H1 (cell line): ENCODE measurements at regions not wholly inside any gene's neighbourhood (a gene's known extent, or its start where the extent isn't known, plus 50 kb on each side); places are given as distances from the start of the nearest gene placed in this dataset.

Source experiments
- CTCF ChIA-PET: fragments of 300-600 bp; sonication (Branson Sonifier 250); formaldehyde crosslinking; loops from one replicate; lab custom pipeline; 2021; ENCODE audit not compliant: partially characterized antibody; lab: Charles Lee
- POLR2A ChIA-PET: fragments of 300-600 bp; sonication (Branson Sonifier 250); formaldehyde crosslinking; loops from one replicate; lab custom pipeline; 2021; ENCODE audit warnings: inconsistent platforms; ENCODE audit not compliant: partially characterized antibody; lab: Charles Lee
- DNase-seq, 2 experiments: peaks; one replicate each; pipeline versions ENCODE4 v3.0.0 to v3.0.0-alpha.2; 2010 to 2022; ENCODE audit warnings: low spot score in 2 of 2, low read depth in 1 of 2, mixed read lengths in 1 of 2
- FAIRE-seq: peaks from 2 replicates; lab custom pipeline; 2011; peaks lifted over from hg19 to GRCh38; lab: Jason Lieb, UNC
- H2AFZ ChIP-seq: 2 replicates; pipeline ENCODE4 v1.8.1; 2012; ENCODE audit warnings: low read length, inconsistent platforms
- H2AK5ac ChIP-seq: 2 replicates; pipeline ENCODE4 v1.6.1; 2013; ENCODE audit warnings: low read depth, low read length
- H2BK120ac ChIP-seq: replicated peaks from 2 replicates; pipeline ENCODE3; 2013; ENCODE audit warnings: low read depth, low read length, inconsistent platforms
- H2BK12ac ChIP-seq: 2 replicates; pipeline ENCODE4 v1.6.1; 2013; ENCODE audit warnings: low read depth, low read length
- H2BK15ac ChIP-seq: 2 replicates; pipeline ENCODE4 v1.6.1; 2013; ENCODE audit warnings: low read length
- H2BK20ac ChIP-seq: 2 replicates; pipeline ENCODE4 v1.6.1; 2013; ENCODE audit warnings: low read length
- H2BK5ac ChIP-seq: 2 replicates; pipeline ENCODE4 v1.6.1; 2013; ENCODE audit warnings: low read depth, low read length
- H3K14ac ChIP-seq: 2 replicates; pipeline ENCODE4 v1.6.1; 2013; ENCODE audit warnings: inconsistent platforms; ENCODE audit not compliant: insufficient read length
- H3K18ac ChIP-seq: 2 replicates; pipeline ENCODE4 v1.6.1; 2013; ENCODE audit warnings: low read length; ENCODE audit errors: extremely low read depth
- H3K23ac ChIP-seq: 2 replicates; pipeline ENCODE4 v1.6.1; 2013; ENCODE audit warnings: inconsistent platforms; ENCODE audit not compliant: insufficient read length
- H3K23me2 ChIP-seq: 2 replicates; pipeline ENCODE4 v1.6.1; 2013; ENCODE audit warnings: low read depth, low read length
- H3K27ac ChIP-seq: 2 replicates; pipeline ENCODE4 v1.6.1; 2011; ENCODE audit warnings: low read depth, low read length, inconsistent platforms
- H3K27me3 ChIP-seq, 4 experiments: replicated peaks in 1 of 4; 1 replicate in 1 of 4; 2 replicates in 3 of 4; pipeline versions ENCODE4 v1.6.1 to v1.8.1; 2011 to 2013; ENCODE audit warnings: low read length in 3 of 4, mild to moderate bottlenecking in 3 of 4, inconsistent platforms in 2 of 4, mixed read lengths in 2 of 4, moderate library complexity in 1 of 4; ENCODE audit not compliant: control insufficient read depth in 3 of 4, insufficient read depth in 3 of 4; ENCODE audit errors: extremely low read depth in 1 of 4
- H3K36me3 ChIP-seq, 4 experiments: 2 replicates each; pipeline versions ENCODE4 v1.6.1 to v1.8.1; 2011 to 2013; ENCODE audit warnings: mild to moderate bottlenecking in 4 of 4, low read length in 3 of 4, moderate library complexity in 2 of 4, control low read depth in 1 of 4, inconsistent platforms in 1 of 4; ENCODE audit not compliant: insufficient read depth in 4 of 4, control insufficient read depth in 2 of 4
- H3K4ac ChIP-seq: replicated peaks from 2 replicates; pipeline ENCODE3; 2013; ENCODE audit warnings: low read length, low read depth, mixed read lengths, inconsistent platforms; ENCODE audit not compliant: insufficient read length
- H3K4me1 ChIP-seq, 4 experiments: replicated peaks in 1 of 4; 1 replicate in 1 of 4; 2 replicates in 3 of 4; pipeline versions ENCODE4 v1.6.1 to v1.8.1; 2011 to 2013; ENCODE audit warnings: low read length in 3 of 4, inconsistent platforms in 2 of 4, mixed read lengths in 1 of 4; ENCODE audit not compliant: insufficient read depth in 4 of 4, control insufficient read depth in 3 of 4
- H3K4me2 ChIP-seq, 2 experiments: 2 replicates each; pipeline versions ENCODE4 v1.6.1 to v1.8.1; 2011 to 2013; ENCODE audit warnings: low read depth in 2 of 2, low read length in 2 of 2, control low read depth in 1 of 2, inconsistent platforms in 1 of 2, mild to moderate bottlenecking in 1 of 2; ENCODE audit not compliant: insufficient read depth in 1 of 2
- H3K4me3 ChIP-seq, 4 experiments: fragments of 200-600, 300-600 bp in 1 of 4; sonication (generic), shearing (Covaris generic), sonication (Bioruptor Twin) in 1 of 4; 2 replicates each; pipeline versions ENCODE4 v1.5.1 to v1.8.1; 2011 to 2016; ENCODE audit warnings: low read length in 4 of 4, low read depth in 3 of 4, control low read depth in 2 of 4, inconsistent platforms in 2 of 4, mild to moderate bottlenecking in 2 of 4, mixed read lengths in 1 of 4, moderate library complexity in 1 of 4; ENCODE audit not compliant: insufficient read depth in 2 of 4; ENCODE audit errors: extremely low read depth in 1 of 4
- H3K56ac ChIP-seq: replicated peaks from 2 replicates; pipeline ENCODE3; 2013; ENCODE audit warnings: low read depth, mild to moderate bottlenecking, mixed read lengths, low read length, inconsistent platforms; ENCODE audit not compliant: insufficient read length
- H3K79me1 ChIP-seq: 2 replicates; pipeline ENCODE4 v1.6.1; 2013; ENCODE audit warnings: low read depth, low read length, control low read depth
- H3K79me2 ChIP-seq, 2 experiments: 2 replicates each; pipeline versions ENCODE4 v1.6.1 to v1.8.1; 2012 to 2013; ENCODE audit warnings: low read length in 2 of 2, mild to moderate bottlenecking in 2 of 2, inconsistent platforms in 1 of 2; ENCODE audit not compliant: insufficient read depth in 2 of 2, control insufficient read depth in 1 of 2
- H3K9ac ChIP-seq, 4 experiments: replicated peaks in 1 of 4; 1 replicate in 1 of 4; 2 replicates in 3 of 4; pipeline versions ENCODE4 v1.6.1 to v1.8.1; 2011 to 2013; ENCODE audit warnings: low read depth in 3 of 4, low read length in 3 of 4, control low read depth in 2 of 4, mild to moderate bottlenecking in 2 of 4, moderate library complexity in 2 of 4, inconsistent platforms in 1 of 4; ENCODE audit errors: extremely low read depth in 1 of 4
- H3K9me3 ChIP-seq, 2 experiments: 2 replicates each; pipeline versions ENCODE4 v1.6.1 to v1.8.1; 2012 to 2013; ENCODE audit warnings: mild to moderate bottlenecking in 2 of 2, moderate library complexity in 2 of 2, control low read depth in 1 of 2, inconsistent platforms in 1 of 2, low read depth in 1 of 2, low read length in 1 of 2, mixed read lengths in 1 of 2; ENCODE audit not compliant: insufficient read depth in 2 of 2
- H4K20me1 ChIP-seq, 2 experiments: replicated peaks in 1 of 2; 2 replicates each; pipeline versions ENCODE3 to v1.8.1; 2011 to 2013; ENCODE audit warnings: inconsistent platforms in 2 of 2, low read length in 2 of 2, mild to moderate bottlenecking in 1 of 2; ENCODE audit not compliant: insufficient read depth in 2 of 2, control insufficient read depth in 1 of 2
- H4K5ac ChIP-seq: 2 replicates; pipeline ENCODE4 v1.6.1; 2013; ENCODE audit warnings: low read length, low read depth, mixed read lengths, inconsistent platforms; ENCODE audit not compliant: insufficient read length
- H4K8ac ChIP-seq: 2 replicates; pipeline ENCODE4 v1.8.0; 2013; ENCODE audit warnings: mild to moderate bottlenecking, moderate library complexity, low read length, inconsistent platforms; ENCODE audit not compliant: insufficient read depth; ENCODE audit errors: extremely low read depth
- H4K91ac ChIP-seq: replicated peaks from 2 replicates; pipeline ENCODE3; 2013; ENCODE audit warnings: low read length, mixed read lengths, inconsistent platforms; ENCODE audit not compliant: insufficient read length
- ASH2L ChIP-seq: fragments of 200-600, 300-600 bp; sonication (generic); IDR thresholded peaks from one replicate; pipeline ENCODE4 v1.7.1; 2017; ENCODE audit warnings: low read length
- BACH1 ChIP-seq: IDR thresholded peaks from 2 replicates; pipeline ENCODE4 v1.6.1; 2012; ENCODE audit warnings: low read length, improper control_type of control experiment
- HDAC2 ChIP-seq, 2 experiments: fragments of 300-600 bp in 1 of 2; sonication (generic) in 1 of 2; IDR thresholded peaks; 2 replicates each; pipeline ENCODE4 v1.6.1; 2011 to 2012; ENCODE audit warnings: low read depth in 2 of 2, low read length in 2 of 2, mild to moderate bottlenecking in 2 of 2, moderate library complexity in 2 of 2, borderline replicate concordance in 1 of 2, inconsistent platforms in 1 of 2
- SIN3A ChIP-seq, 2 experiments: IDR thresholded peaks in 1 of 2; conservative IDR thresholded peaks in 1 of 2; 2 replicates each; pipeline ENCODE4 v1.6.1; 2011 to 2012; ENCODE audit warnings: low read length in 2 of 2, improper control_type of control experiment in 1 of 2, low read depth in 1 of 2, mild to moderate bottlenecking in 1 of 2
- WGBS, 2 experiments: shearing (Covaris generic) in 1 of 2; methylation state at CpG; one replicate each; pipeline versions ENCODE4 v1.1.6 to v1.1.7; 2013 to 2015; ENCODE audit warnings: low lambda C conversion rate in 2 of 2, mixed read lengths in 2 of 2, inconsistent platforms in 1 of 2, low coverage in 1 of 2, missing lambda C conversion rate in 1 of 2; ENCODE audit not compliant: insufficient replicate concordance in 2 of 2, insufficient coverage in 1 of 2, insufficient read length in 1 of 2; ENCODE audit errors: extremely low coverage in 1 of 2, missing lambda C conversion rate in 1 of 2; 5-methylcytosine and 5-hydroxymethylcytosine counted together

DNA sequence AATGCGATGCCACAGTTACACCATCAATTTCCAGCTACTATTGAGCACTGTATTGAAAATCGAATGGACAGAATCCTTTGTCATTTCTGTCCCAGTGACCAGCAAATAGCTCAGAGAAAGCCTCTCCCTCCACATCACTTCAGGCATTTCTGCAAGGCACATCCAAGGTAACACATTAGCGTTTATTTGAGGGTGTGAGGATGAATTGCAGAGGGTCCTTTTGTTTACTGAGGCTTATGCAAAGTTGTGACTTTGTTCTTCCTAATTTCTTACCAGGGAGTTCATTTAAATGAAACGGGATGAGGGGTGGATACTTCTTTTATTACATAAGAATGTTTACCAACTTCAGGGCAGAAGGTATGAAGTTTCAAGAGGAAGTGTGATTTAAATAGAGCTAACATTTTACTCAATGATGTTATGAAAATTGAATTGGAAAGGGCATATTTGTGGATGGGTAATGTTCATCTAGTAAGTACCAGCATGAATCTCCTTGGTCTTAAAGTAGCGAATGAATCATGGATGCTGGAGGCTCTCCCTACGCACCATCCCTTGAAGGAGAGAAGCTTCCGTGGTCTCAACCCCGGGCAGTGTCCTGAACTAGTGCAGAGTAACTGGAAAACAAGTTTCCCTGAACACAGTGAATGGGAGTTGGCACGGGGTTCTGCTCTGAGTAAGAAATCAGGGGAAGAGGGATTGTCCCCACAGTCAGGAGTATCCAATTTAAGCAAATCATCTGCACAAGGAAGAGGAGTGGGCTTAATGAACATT lies 756.5 kb downstream of the GALR1 start:
- peak overlapping the region in 1 of 4 experiments; percentile 38; a peak in 4 of 8 replicates for H3K4me3 ChIP-seq
- WGBS, 2 experiments, result 14% methylated on average over 9 of the region's 9 CpGs; no CpG with 5 or more reads in 1 of the 2 experiments

More for the DNA sequence above, 756.5 kb downstream of the GALR1 start:
- H3K14ac ChIP-seq, result no peak overlapping the region
- DNase-seq (no peak), FAIRE-seq (peak; percentile 81)
- H3K4me2 ChIP-seq, result peak overlapping the region; percentile 57 to 80
- peak overlapping the region; percentile 33 for H3K4ac ChIP-seq
- no peak overlapping the region for H3K27ac ChIP-seq
- no peak overlapping the region for H2AK5ac ChIP-seq
- H3K36me3 ChIP-seq, result no peaks in the 10 kb centered on the region
- H3K9ac ChIP-seq, result no peak overlapping the region; a peak in 1 of 7 replicates
- peaks cover 0 to 9% of the 10 kb centered on the region in 2 experiments; a peak in 3 of 4 replicates for H3K9me3 ChIP-seq
- no peaks in the 10 kb centered on the region for H4K20me1 ChIP-seq
- H2BK12ac ChIP-seq, result peak overlapping the region; percentile 29
- H4K8ac ChIP-seq, result no peak overlapping the region
- peak overlapping the region; percentile 8; the same call in 1 of the 2 replicates for H2BK5ac ChIP-seq
- ChIA-PET POLR2A (interaction anchor here (0.8 kb wide), 1 partner anchor 22 kb away, joined by 3 read pairs; no protein-coding TSS in a partner anchor), CTCF (no interaction called here)
- H2BK20ac ChIP-seq, result peak overlapping the region; percentile 77; the same call in 1 of the 2 replicates
- peak overlapping the region; percentile 5 for H4K91ac ChIP-seq
- H3K23me2 ChIP-seq, result peaks cover 8% of the 10 kb centered on the region; the same call in 1 of the 2 replicates
- no peaks in the 10 kb centered on the region for H3K27me3 ChIP-seq
- peak overlapping the region; percentile 17; the same call in 1 of the 2 replicates for H3K18ac ChIP-seq
- H3K23ac ChIP-seq, result no peak overlapping the region
- no peaks in the 10 kb centered on the region for H3K79me2 ChIP-seq
- H4K5ac ChIP-seq, result no peak overlapping the region
- H2BK15ac ChIP-seq, result no peak overlapping the region
- no peak overlapping the region for H3K56ac ChIP-seq
- 0 out of 2 replicates have a peak overlapping the region, but pooled peaks have one; percentile 7 for H2AFZ ChIP-seq
- H3K79me1 ChIP-seq, result no peaks in the 10 kb centered on the region
- H3K4me1 ChIP-seq, result peaks cover 6 to 21% (median 18%) of the 10 kb centered on the region in 4 experiments; a peak in 6 of 7 replicates
- TF ChIP-seq HDAC2 (IDR thresholded peaks at IDR 0.05; ENCODE audit: borderline replicate concordance in 1 of 2, low read depth in 2 of 2, low read length in 2 of 2) (0 out of 4 replicates have a peak, but pooled peaks of 1 of the 2 experiments have one; percentile 53), ASH2L (no peak), SIN3A (conservative IDR thresholded peaks at IDR 0.05 in 1 of 2, IDR thresholded peaks at IDR 0.05 in 1 of 2; ENCODE audit: low read depth in 1 of 2, low read length in 2 of 2) (no peak), BACH1 (no peak)
- TF ChIP-seq, all 59 proteins: peak for 1
- H2BK120ac ChIP-seq, result peak overlapping the region; percentile 60
